A673 (cell line): ENCODE measurements at regions not wholly inside any gene's neighbourhood (a gene's known extent, or its start where the extent isn't known, plus 50 kb on each side); places are given as distances from the start of the nearest gene placed in this dataset.

ENCODE experiments used
- BruUV-seq: library from RNA; stranded (reverse); fragments of 400-500 nt; replicated peaks from 2 replicates; lab custom pipeline; 2021; lab: Mats Ljungman, UMichigan
- CTCF ChIA-PET: fragments of 300-600 bp; sonication (Branson Sonifier 250); formaldehyde crosslinking; loops from one replicate; lab custom pipeline; 2022; ENCODE audit warnings: antibody characterized with exemption; lab: Charles Lee
- POLR2A ChIA-PET: fragments of 300-600 bp; sonication (Branson Sonifier 250); formaldehyde crosslinking; loops from one replicate; lab custom pipeline; 2022; ENCODE audit warnings: antibody characterized with exemption; ENCODE audit not compliant: low non-redundant PET; lab: Charles Lee
- DNase-seq: peaks from one replicate; pipeline ENCODE4 v3.0.0-alpha.2; 2015; ENCODE audit warnings: low spot score
- H3K27ac ChIP-seq: fragments of 200-600 bp; sonication (generic); 2 replicates; pipeline ENCODE4 v1.5.1; 2016; ENCODE audit warnings: mixed run types, low read depth, mild to moderate bottlenecking, mixed read lengths, antibody characterized with exemption, low read length; ENCODE audit not compliant: poor library complexity, severe bottlenecking
- H3K27me3 ChIP-seq: fragments of 200-600 bp; sonication (generic); replicated peaks from 2 replicates; pipeline ENCODE4 v1.6.1; 2017; ENCODE audit warnings: mixed run types, low read depth, mild to moderate bottlenecking, mixed read lengths, antibody characterized with exemption, low read length; ENCODE audit not compliant: insufficient read depth, poor library complexity
- H3K36me3 ChIP-seq: fragments of 200-600 bp; sonication (generic); 2 replicates; pipeline ENCODE4 v1.6.1; 2016; ENCODE audit warnings: mixed run types, mild to moderate bottlenecking, mixed read lengths, antibody characterized with exemption, low read length; ENCODE audit not compliant: insufficient read depth, poor library complexity, severe bottlenecking
- H3K4me1 ChIP-seq: fragments of 200-600 bp; sonication (generic); 2 replicates; pipeline ENCODE4 v1.6.1; 2017; ENCODE audit warnings: mixed run types, mild to moderate bottlenecking, mixed read lengths, antibody characterized with exemption, low read length; ENCODE audit not compliant: insufficient read depth, poor library complexity, severe bottlenecking
- H3K4me3 ChIP-seq: fragments of 200-600 bp; sonication (generic); 2 replicates; pipeline ENCODE4 v1.5.1; 2016; ENCODE audit warnings: low read depth, mixed run types, mild to moderate bottlenecking, mixed read lengths, low read length; ENCODE audit not compliant: poor library complexity, severe bottlenecking
- H3K9me3 ChIP-seq: fragments of 200-600 bp; sonication (generic); 2 replicates; pipeline ENCODE4 v1.6.1; 2016; ENCODE audit warnings: mixed run types, low read depth, mild to moderate bottlenecking, mixed read lengths, antibody characterized with exemption, low read length; ENCODE audit not compliant: poor library complexity, severe bottlenecking
- CTCF ChIP-seq: fragments of 300-800, 200-600 bp; sonication (generic); conservative IDR thresholded peaks from 2 replicates; pipeline ENCODE4 v1.5.1; 2017; ENCODE audit warnings: low read depth, mild to moderate bottlenecking, antibody characterized with exemption, low read length, moderate library complexity, mixed read lengths
- EZH2 ChIP-seq: fragments of 200-600 bp; sonication (generic); IDR thresholded peaks from 2 replicates; pipeline ENCODE4 v1.6.1; 2017; ENCODE audit warnings: borderline replicate concordance, low read depth, mild to moderate bottlenecking, mixed read lengths, antibody characterized with exemption, low read length; ENCODE audit not compliant: poor library complexity, severe bottlenecking
- intact Hi-C: fragments of 100-400 bp; cut with micrococcal nuclease; formaldehyde crosslinking; loops from one replicate; pipeline ENCODE4 v1.10.0; 2022; ENCODE audit not compliant: unreplicated experiment

- H3K27me3 ChIP-seq, result no peaks in the 10 kb centered on the region
- no peaks in the 10 kb centered on the region for H3K4me1 ChIP-seq
- BruUV-seq, result no TSS peak
- TF ChIP-seq CTCF, result no peak
- no peak for TF ChIP-seq EZH2
- H3K36me3 ChIP-seq, result no peaks in the 10 kb centered on the region
- H3K27ac ChIP-seq, result no peak overlapping the region
- ChIA-PET POLR2A (no interaction called here), CTCF (no interaction called here)
- no peak for DNase-seq
- no peak overlapping the region for H3K4me3 ChIP-seq
- peaks cover 4% of the 10 kb centered on the region for H3K9me3 ChIP-seq
- intact Hi-C loops, result no loop called here
These were observed 393.2 kb downstream of the C3orf38 start for GRCh38 chr3:88542916-88543315.

- no peak overlapping the region for H3K27ac ChIP-seq
- no peak overlapping the region for H3K4me3 ChIP-seq
- no TSS peak for BruUV-seq
- intact Hi-C loops, result no loop called here
- ChIA-PET POLR2A (no interaction called here), CTCF (no interaction called here)
- TF ChIP-seq CTCF (no peak), EZH2 (no peak)
- H3K36me3 ChIP-seq, result no peaks in the 10 kb centered on the region
- no peaks in the 10 kb centered on the region for H3K27me3 ChIP-seq
- no peak for DNase-seq
- H3K9me3 ChIP-seq, result peaks cover 13% of the 10 kb centered on the region
- no peaks in the 10 kb centered on the region for H3K4me1 ChIP-seq
These were observed 422.7 kb downstream of the C3orf38 start for GRCh38 chr3:88572450-88572849.

GRCh38 chr3:88573472-88573871 is 423.7 kb downstream of the C3orf38 start:
- no peaks in the 10 kb centered on the region for H3K4me1 ChIP-seq
- no peak overlapping the region for H3K4me3 ChIP-seq
- CTCF ChIA-PET, result no interaction called here
- intact Hi-C loops, result no loop called here
- no peaks in the 10 kb centered on the region for H3K27me3 ChIP-seq
- H3K9me3 ChIP-seq, result peaks cover 13% of the 10 kb centered on the region
- POLR2A ChIA-PET, result no interaction called here
- TF ChIP-seq EZH2 (no peak), CTCF (no peak)
- no TSS peak for BruUV-seq
- no peak overlapping the region for H3K27ac ChIP-seq
- no peak for DNase-seq
- H3K36me3 ChIP-seq, result no peaks in the 10 kb centered on the region
